ENCODE measurements at regions not wholly inside any gene's neighbourhood (a gene's known extent, or its start where the extent isn't known, plus 50 kb on each side); places are given as distances from the start of the nearest gene placed in this dataset.

DNA sequence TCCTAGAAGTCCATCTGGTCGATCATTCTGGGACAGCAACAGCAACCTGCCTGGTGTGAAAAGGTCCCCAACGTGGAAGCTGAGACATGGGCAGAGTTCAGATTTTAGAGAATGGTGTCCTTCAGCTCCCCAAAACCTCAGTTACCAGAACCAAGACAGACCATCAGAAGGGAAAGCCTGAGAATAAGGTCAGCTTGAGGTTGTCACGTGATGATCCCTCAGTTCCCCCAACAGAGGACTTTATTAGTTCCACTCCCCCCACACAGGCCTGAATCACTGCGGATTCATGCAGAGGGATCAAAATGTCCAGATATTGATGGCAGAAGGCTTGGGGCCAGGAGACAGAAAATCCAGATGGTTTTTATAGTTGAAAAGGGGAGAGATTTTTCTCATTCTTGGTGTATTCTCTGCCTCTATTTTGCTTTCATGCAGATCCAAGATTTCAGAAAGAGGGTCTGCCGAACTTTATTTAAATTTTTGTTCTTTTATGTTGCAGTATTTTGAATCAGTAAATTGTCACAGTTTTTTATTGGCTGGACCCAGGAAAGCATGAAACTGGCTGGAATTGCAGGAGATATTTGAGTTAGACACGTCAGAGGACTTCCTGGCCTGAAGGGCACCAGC, 139.0 kb upstream of the NTM start:
- no peak for DNase-seq (ENCODE audit: low read depth, low spot score)

- no peak for DNase-seq (ENCODE audit: low read depth, low spot score)
These were observed 138.2 kb upstream of the NTM start for GRCh38 chr11:131232261-131232660.

DNA sequence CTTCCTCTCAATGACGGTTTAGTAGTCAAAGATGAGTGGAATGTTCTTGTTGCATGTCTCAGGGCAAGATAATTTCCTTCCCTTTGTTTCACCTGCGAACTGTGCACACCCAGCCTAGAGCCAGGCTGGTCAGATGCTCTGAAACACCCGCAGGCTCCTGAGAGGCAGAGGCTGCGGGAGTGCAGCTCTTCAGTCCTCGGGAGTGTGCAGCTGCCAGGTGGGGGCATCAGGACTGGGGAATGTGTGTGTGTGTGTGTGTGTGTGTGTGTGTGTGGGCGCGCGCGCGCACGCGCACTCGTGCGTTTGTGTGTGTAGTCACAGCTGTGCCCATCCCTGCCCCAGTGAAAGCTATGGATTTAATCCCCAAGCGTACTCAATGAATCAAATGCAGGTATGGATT, 136.2 kb upstream of the NTM start:
- no peak for DNase-seq (ENCODE audit: low read depth, low spot score)

DNA sequence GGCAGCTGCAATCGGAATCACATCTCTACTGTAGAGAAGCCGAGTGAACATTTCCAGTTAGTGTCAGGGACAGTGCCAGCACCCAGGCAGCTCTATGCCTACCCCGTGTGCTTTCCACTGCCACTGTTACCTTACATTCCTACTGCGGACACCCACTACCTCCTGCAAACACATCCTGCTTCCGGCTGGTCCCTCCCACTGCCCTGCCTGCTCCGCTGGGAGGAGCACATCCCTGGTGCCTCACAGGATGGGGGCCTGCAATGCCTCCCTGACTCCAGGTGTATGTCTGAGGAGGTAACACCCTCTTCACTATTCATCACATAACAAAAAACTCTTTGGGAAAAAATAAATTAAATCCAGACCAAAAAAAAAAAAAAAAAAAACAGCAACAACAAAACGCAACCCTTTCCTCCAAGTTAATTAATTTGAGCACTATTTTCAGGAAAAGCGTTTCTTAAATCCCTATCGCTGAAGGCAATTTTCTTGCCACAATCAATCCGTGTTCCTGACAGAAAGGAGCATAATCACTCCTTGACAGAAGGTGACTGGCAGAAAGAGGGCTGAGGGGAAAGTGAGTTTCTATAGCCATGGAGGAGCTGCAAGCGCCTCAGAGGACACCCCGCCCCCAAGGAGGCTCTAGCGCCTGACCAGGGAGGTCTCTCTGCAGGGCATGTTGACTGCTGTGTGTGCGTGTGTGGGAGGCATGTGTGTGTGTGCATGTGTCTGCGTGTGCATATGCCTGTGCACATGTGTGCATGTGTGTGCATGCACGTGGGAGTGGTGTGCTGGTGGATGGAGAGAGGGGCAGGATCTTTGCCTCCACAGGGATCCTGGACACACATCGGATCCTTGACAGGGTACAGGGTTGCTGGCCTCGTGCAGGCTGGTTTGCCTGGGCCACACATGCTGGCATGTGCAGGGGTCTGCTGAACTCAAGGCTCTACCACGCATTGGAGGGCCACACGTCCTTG, 134.8 kb upstream of the NTM start:
- no peak for DNase-seq (ENCODE audit: low read depth, low spot score)

- DNase-seq (ENCODE audit: low read depth, low spot score): no peak
These were observed 130.0 kb upstream of the NTM start for GRCh38 chr11:131240421-131240820.

DNA sequence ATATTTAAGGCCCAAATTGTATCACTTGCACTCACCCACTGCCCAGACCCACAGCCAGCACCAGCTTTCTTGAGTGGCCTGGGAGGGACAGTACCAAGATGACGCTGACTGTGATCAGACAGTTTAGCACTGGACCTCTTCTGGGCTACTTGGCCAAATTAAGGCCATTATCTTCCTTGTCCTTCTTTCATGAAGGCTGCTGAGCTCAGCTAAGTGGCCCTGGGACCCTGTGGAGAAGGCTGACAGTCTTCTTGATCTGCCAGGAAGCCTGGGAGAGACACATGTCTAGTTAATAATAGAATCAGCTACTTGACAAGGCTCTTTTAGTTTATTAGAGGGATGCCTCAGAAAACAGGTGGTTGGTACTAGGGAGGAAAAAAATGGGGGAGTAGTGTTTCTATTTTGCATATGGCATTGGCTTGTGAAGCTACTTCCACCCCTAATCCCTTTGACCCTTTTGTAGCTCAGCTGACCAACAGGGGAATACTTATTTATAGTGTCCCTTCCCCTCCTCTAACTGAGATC, 127.9 kb upstream of the NTM start:
- DNase-seq (ENCODE audit: low read depth, low spot score): no peak

GRCh38 chr11:131246156-131246555, 124.3 kb upstream of the NTM start:
- no peak for DNase-seq (ENCODE audit: low read depth, low spot score)

GRCh38 chr11:131246663-131247062, 123.8 kb upstream of the NTM start:
- no peak for DNase-seq (ENCODE audit: low read depth, low spot score)

DNA sequence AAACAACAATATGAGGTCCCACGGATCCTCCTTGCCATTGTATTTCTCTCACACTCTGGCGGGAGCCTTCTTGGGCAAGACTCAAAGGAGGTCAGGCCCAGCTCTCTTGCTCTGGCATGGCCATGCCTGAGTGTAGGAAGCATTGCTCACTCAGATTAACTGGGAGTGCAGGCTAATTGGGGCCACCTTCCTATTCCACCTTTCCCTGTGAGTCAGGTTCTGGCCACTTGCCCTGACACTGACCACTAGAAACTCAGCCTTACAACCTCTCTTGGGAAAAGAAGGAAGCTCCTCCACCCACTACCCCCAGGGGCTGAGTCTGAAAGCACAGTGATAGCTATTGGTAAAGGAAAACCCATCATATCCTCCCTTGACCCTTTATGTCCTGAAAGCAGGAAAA, 121.8 kb upstream of the NTM start:
- DNase-seq (ENCODE audit: low read depth, low spot score): no peak

- DNase-seq (ENCODE audit: low read depth, low spot score): no peak
These were observed 117.2 kb upstream of the NTM start for GRCh38 chr11:131253142-131253655.

DNA sequence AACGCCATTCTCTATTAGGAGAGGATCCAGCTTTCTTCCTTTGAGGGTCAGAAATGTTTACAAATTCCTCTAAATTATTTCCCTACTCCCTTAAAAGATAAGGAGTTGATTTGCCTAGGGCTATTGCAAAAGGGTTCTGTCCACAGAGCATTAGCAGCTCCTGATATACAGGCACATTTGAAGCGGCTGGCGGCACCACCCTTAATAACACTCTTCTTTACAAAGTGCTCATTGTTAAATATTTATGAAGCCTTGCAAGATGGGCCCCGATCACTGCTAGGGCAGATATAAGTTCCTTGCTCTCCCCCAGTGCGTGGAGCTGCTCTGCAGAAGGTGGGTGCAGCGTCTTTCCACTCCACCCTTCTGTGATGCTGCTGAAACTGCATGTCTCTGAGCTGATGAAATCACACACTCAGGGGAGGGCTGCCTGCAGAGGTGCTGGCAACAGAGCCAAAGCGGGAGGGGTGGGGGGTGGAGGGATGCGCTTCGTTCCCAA, 116.7 kb upstream of the NTM start:
- no peak for DNase-seq (ENCODE audit: low read depth, low spot score)

DNA sequence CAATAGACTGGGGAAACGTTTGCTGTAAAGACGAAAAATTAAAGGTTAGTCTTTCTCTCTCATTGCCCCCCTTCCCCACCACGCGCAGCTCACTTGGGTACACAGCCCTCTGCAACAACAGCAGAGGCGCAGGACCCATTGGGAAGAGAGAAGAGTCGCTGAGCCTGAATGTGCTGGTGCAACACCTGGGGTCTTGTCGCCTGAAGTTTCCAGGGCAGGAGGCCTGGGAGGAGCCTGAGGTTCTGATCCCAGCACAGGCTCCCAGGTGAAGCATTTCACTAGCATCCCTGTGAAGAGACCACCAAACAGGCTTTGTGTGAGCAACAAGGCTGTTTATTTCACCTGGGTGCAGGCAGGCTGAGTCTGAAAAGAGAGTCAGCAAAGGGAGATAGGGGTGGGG, 116.2 kb upstream of the NTM start:
- DNase-seq (ENCODE audit: low read depth, low spot score): no peak

DNA sequence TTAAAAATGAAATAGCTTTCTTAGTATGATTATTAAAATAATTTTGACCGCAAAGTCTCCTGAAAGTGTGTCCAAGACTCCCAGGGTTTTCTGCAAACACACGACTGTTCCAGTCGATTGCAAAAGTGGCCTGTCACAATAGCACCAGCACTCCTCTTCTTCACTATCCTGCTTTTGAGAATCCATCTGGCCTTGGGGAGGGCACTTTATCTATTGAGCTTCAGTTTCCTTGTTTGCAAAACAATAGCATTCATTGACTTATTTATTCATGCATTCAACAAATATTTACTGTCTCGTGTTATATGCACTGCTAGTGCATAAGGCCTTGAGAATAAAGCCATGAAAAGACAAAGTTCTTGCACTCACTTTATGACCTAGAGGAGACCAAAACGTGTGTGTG, 96.2 kb upstream of the NTM start:
- DNase-seq (ENCODE audit: low read depth, low spot score): no peak

DNA sequence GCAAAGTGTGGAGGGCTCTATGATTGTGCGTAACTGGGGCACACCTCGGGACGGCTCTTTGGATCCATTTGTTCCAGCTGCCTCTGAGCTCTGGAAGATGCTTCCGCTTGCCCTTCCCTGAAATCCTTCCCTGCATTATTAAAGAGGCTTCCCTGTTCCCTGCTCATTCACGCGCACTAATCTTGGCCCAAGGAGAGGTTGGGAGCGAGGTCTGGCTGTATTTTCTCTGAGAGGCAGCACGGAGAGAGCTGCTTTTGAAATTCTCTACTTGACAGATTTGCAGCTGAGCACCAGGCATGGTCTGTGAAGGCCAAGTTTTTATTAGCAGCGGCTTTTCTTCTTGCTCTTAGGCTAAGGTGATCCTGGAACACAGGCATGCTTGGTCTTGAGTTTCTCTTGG, 94.8 kb upstream of the NTM start:
- no peak for DNase-seq (ENCODE audit: low read depth, low spot score)

GRCh38 chr11:131278472-131278871, 91.9 kb upstream of the NTM start:
- no peak for DNase-seq (ENCODE audit: low read depth, low spot score)

DNA sequence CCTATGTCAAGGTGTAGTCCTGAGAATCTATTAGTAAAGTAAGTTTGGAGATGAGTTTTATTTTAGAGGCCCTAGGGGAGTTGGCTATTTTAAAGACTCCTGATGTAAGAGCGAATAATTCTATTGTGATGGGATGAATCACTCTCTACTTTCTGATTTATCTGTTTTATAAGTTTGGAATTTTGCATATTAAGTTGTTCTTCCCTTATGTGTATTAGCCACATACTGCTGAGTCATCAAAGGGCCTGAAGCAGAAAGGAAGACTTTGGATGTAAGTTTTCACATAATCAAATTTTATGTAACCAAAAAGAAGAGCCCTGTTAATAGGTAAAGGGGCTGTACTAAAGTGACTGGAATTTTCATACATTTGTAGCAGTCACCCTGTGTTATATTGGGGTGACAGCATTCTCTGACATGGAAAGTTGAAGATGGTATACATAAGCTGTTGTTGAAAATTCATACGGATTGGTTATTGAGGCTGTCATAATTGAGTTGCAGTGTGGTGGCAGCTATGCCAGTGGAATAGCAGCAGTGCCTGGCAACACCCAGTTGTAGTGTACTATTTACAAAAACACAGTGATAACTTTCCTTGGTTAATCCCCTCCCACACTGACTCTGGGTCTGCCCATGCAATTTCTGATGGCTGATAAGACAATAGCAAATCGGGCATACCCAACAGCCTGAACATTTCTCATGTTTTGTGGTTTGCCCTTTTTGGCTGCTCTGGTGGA, 90.6 kb upstream of the NTM start:
- DNase-seq (ENCODE audit: low read depth, low spot score): no peak

- no peak for DNase-seq (ENCODE audit: low read depth, low spot score)
These were observed 89.1 kb upstream of the NTM start for GRCh38 chr11:131281316-131281715.

- no peak for DNase-seq (ENCODE audit: low read depth, low spot score)
These were observed 86.4 kb upstream of the NTM start for GRCh38 chr11:131284041-131284440.

DNA sequence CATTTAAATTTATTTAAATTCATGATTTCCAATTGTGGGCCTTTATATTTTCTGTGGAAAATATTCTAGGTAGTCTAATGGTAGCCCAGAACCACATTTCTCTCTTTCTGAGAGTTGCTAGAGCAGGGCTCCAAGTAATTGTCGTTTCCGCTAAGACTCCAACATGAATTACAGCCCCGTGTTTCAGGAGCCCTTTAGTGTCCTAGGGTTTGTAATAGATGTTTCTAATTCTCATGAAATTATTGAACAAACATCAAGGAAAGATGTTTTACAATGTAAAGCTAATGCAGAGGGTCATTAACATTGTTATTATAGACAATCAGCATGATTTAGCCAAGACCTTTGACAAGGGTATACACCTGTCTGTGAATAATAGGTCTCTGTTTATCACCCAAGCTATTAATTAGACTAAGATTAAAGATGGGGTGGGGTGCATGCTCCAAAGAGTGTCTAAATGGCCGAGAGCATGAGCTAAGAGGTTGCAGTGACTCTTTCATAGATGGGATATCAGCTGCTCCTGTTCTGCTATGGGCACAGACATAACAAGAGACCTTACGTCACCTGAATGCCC, 81.8 kb upstream of the NTM start:
- no peak for DNase-seq (ENCODE audit: low read depth, low spot score)

- DNase-seq (ENCODE audit: low read depth, low spot score): no peak
These were observed 80.2 kb upstream of the NTM start for GRCh38 chr11:131290185-131290584.

- no peak for DNase-seq (ENCODE audit: low read depth, low spot score)
These were observed 74.4 kb upstream of the NTM start for GRCh38 chr11:131295986-131296385.
